ENCODE measurements at regions not wholly inside any gene's neighbourhood (a gene's known extent, or its start where the extent isn't known, plus 50 kb on each side); places are given as distances from the start of the nearest gene placed in this dataset.

GRCh38 chr6:169324086-169324485 lies 70.4 kb upstream of the THBS2 start:
- 92 to 98% methylated on average over 4 of the region's 4 CpGs for WGBS, 2 donors (ENCODE audit: low coverage in 1 of 2)
- peaks cover 0 to 15% (median 0%) of the 10 kb centered on the region in 3 donors for H3K4me1 ChIP-seq
- ATAC-seq, result no peak
- TF ChIP-seq POLR2AphosphoS5 (IDR thresholded peaks at IDR 0.05), result no peak
- no peak for TF ChIP-seq CTCF (IDR thresholded peaks at IDR 0.05)
- no peak for TF ChIP-seq EP300 (IDR thresholded peaks at IDR 0.05)
- no peak for TF ChIP-seq POLR2A (IDR thresholded peaks at IDR 0.05)
- H3K9me3 ChIP-seq, result no peaks in the 10 kb centered on the region
- no peak overlapping the region for H3K4me3 ChIP-seq
- H3K36me3 ChIP-seq, result no peaks in the 10 kb centered on the region
- no peaks in the 10 kb centered on the region for H3K27me3 ChIP-seq
- H3K27ac ChIP-seq, result no peak overlapping the region

GRCh38 chr6:169323221-169323620 lies 69.6 kb upstream of the THBS2 start:
- no peak for ATAC-seq
- WGBS, 2 donors (ENCODE audit: low coverage in 1 of 2), result 96 to 97% methylated on average over 5 of the region's 5 CpGs
- H3K27ac ChIP-seq, result no peak overlapping the region
- no peaks in the 10 kb centered on the region for H3K36me3 ChIP-seq
- no peak overlapping the region for H3K4me3 ChIP-seq
- no peaks in the 10 kb centered on the region for H3K27me3 ChIP-seq
- H3K4me1 ChIP-seq, result peaks cover 0 to 15% (median 0%) of the 10 kb centered on the region in 3 donors
- H3K9me3 ChIP-seq, result no peaks in the 10 kb centered on the region
- TF ChIP-seq POLR2AphosphoS5 (IDR thresholded peaks at IDR 0.05) (no peak), CTCF (IDR thresholded peaks at IDR 0.05) (no peak), POLR2A (IDR thresholded peaks at IDR 0.05) (no peak), EP300 (IDR thresholded peaks at IDR 0.05) (no peak)

- no peak for ATAC-seq
- no peaks in the 10 kb centered on the region for H3K27me3 ChIP-seq
- WGBS, 2 donors (ENCODE audit: low coverage in 1 of 2), result no CpG with 5 or more reads among the region's 7 CpGs
- H3K9me3 ChIP-seq, result no peaks in the 10 kb centered on the region
- no peak overlapping the region for H3K27ac ChIP-seq
- H3K4me3 ChIP-seq, result no peak overlapping the region
- H3K4me1 ChIP-seq, result peaks cover 0 to 6% (median 0%) of the 10 kb centered on the region in 3 donors
- H3K36me3 ChIP-seq, result no peaks in the 10 kb centered on the region
- TF ChIP-seq POLR2AphosphoS5 (IDR thresholded peaks at IDR 0.05) (no peak), POLR2A (IDR thresholded peaks at IDR 0.05) (no peak), EP300 (IDR thresholded peaks at IDR 0.05) (no peak), CTCF (IDR thresholded peaks at IDR 0.05) (no peak)
Observed at GRCh38 chr6:169321546-169321945, 67.9 kb upstream of the THBS2 start.

- TF ChIP-seq POLR2AphosphoS5 (IDR thresholded peaks at IDR 0.05), result no peak
- no peak for TF ChIP-seq CTCF (IDR thresholded peaks at IDR 0.05)
- no peak for TF ChIP-seq EP300 (IDR thresholded peaks at IDR 0.05)
- no peak for TF ChIP-seq POLR2A (IDR thresholded peaks at IDR 0.05)
- H3K4me3 ChIP-seq, result no peak overlapping the region
- no peaks in the 10 kb centered on the region for H3K36me3 ChIP-seq
- WGBS, 2 donors (ENCODE audit: low coverage in 1 of 2), result 33% methylated on average over 1 to 3 of the region's 3 CpGs
- no peaks in the 10 kb centered on the region for H3K9me3 ChIP-seq
- no peak overlapping the region for H3K27ac ChIP-seq
- no peak for ATAC-seq
- no peaks in the 10 kb centered on the region for H3K27me3 ChIP-seq
- H3K4me1 ChIP-seq, result no peaks in the 10 kb centered on the region
Observed at GRCh38 chr6:169320013-169320412, 66.4 kb upstream of the THBS2 start.

- H3K36me3 ChIP-seq, result no peaks in the 10 kb centered on the region
- WGBS, 2 donors (ENCODE audit: low coverage in 1 of 2), result 94 to 96% methylated on average over 9 to 15 of the region's 26 CpGs
- ATAC-seq, result no peak
Observed at GRCh38 chr6:169317441-169318202, 64.0 kb upstream of the THBS2 start.

More at GRCh38 chr6:169317441-169318202, 64.0 kb upstream of the THBS2 start:
- no peaks in the 10 kb centered on the region for H3K4me1 ChIP-seq
- no peaks in the 10 kb centered on the region for H3K9me3 ChIP-seq
- H3K27ac ChIP-seq, result no peak overlapping the region
- TF ChIP-seq EP300 (IDR thresholded peaks at IDR 0.05) (no peak), POLR2AphosphoS5 (IDR thresholded peaks at IDR 0.05) (no peak), CTCF (IDR thresholded peaks at IDR 0.05) (no peak), POLR2A (IDR thresholded peaks at IDR 0.05) (no peak)
- H3K27me3 ChIP-seq, result no peaks in the 10 kb centered on the region
- H3K4me3 ChIP-seq, result no peak overlapping the region
